ENCODE measurements at regions not wholly inside any gene's neighbourhood (a gene's known extent, or its start where the extent isn't known, plus 50 kb on each side); places are given as distances from the start of the nearest gene placed in this dataset.

DNA sequence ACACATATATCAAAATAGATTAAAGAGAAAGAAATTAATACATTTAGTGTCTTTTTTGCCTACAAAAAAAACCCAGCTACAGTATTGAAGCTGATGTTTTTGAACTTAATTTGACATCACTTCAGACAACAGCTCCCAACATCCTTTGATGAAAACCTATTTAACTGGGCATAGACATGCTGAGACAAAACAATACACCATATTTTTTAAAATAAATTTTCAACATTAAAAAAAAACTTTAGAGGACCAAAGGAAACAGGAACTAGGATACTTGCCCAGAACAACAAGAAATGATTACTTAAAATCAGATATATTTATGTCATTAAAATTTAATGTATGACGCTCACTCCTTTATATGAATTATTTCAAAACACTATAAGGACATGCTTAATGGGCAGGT lies 178.1 kb downstream of the MREG start:
- no peak for TF ChIP-seq CTCF (IDR thresholded peaks at IDR 0.05)
- TF ChIP-seq POLR2A (IDR thresholded peaks at IDR 0.05): no peak

Data from right lobe of liver (tissue), 4 donors.